Fibroblast of lung (primary cell): ENCODE measurements at regions not wholly inside any gene's neighbourhood (a gene's known extent, or its start where the extent isn't known, plus 50 kb on each side); places are given as distances from the start of the nearest gene placed in this dataset.

Experiments
- DNase-seq, 2 donors: peaks; one replicate each; pipeline versions ENCODE4 v3.0.0 to v3.0.0-alpha.2; 2010; ENCODE audit warnings: low read depth in 2 of 2
- H2AFZ ChIP-seq: 2 replicates; pipeline ENCODE4 v1.5.1; 2012; ENCODE audit warnings: low read length, control low read depth, inconsistent platforms
- H3K27ac ChIP-seq: 2 replicates; pipeline ENCODE4 v1.5.1; 2011; ENCODE audit warnings: low read length, control low read depth; ENCODE audit not compliant: insufficient read depth
- H3K27me3 ChIP-seq: 2 replicates; pipeline ENCODE4 v1.5.1; 2011; ENCODE audit warnings: mild to moderate bottlenecking, low read length; ENCODE audit not compliant: control insufficient read depth, insufficient read depth
- H3K36me3 ChIP-seq: 2 replicates; pipeline ENCODE4 v1.5.1; 2011; ENCODE audit warnings: low read length; ENCODE audit not compliant: control insufficient read depth, insufficient read depth
- H3K4me1 ChIP-seq: 2 replicates; pipeline ENCODE4 v1.5.1; 2011; ENCODE audit warnings: low read length; ENCODE audit not compliant: control insufficient read depth, insufficient read depth; ENCODE audit errors: extremely low read depth
- H3K4me2 ChIP-seq: 2 replicates; pipeline ENCODE4 v1.5.1; 2011; ENCODE audit warnings: low read length, control low read depth; ENCODE audit not compliant: insufficient read depth; ENCODE audit errors: extremely low read depth
- H3K4me3 ChIP-seq, 4 experiments: fragments of 200-600 bp in 1 of 4; sonication (generic) in 1 of 4; replicated peaks in 1 of 4; 2 replicates each; pipeline ENCODE4 v1.5.1; 2011 to 2016; ENCODE audit warnings: low read length in 4 of 4, low read depth in 3 of 4, mild to moderate bottlenecking in 3 of 4, control low read depth in 2 of 4, inconsistent platforms in 1 of 4, mixed read lengths in 1 of 4; ENCODE audit not compliant: insufficient read depth in 1 of 4; ENCODE audit errors: control extremely low read depth in 1 of 4
- H3K79me2 ChIP-seq: 2 replicates; pipeline ENCODE4 v1.5.1; 2012; ENCODE audit warnings: mild to moderate bottlenecking, low read length, inconsistent platforms; ENCODE audit not compliant: control insufficient read depth, insufficient read depth
- H3K9ac ChIP-seq: 2 replicates; pipeline ENCODE4 v1.5.1; 2011; ENCODE audit warnings: mild to moderate bottlenecking, low read length, control low read depth; ENCODE audit not compliant: insufficient read depth
- H3K9me3 ChIP-seq: 2 replicates; pipeline ENCODE4 v1.5.1; 2012; ENCODE audit warnings: low read depth, low read length; ENCODE audit not compliant: control insufficient read depth, insufficient read depth
- H4K20me1 ChIP-seq: 2 replicates; pipeline ENCODE4 v1.5.1; 2011; ENCODE audit warnings: low read length; ENCODE audit not compliant: control insufficient read depth, insufficient read depth; ENCODE audit errors: extremely low read depth
- CTCF ChIP-seq, 2 donors: IDR thresholded peaks in 1 of 2; conservative IDR thresholded peaks in 1 of 2; 1 replicate in 1 of 2; 2 replicates in 1 of 2; pipeline ENCODE4 v1.5.1; 2011 to 2012; ENCODE audit warnings: low read length in 2 of 2, control low read depth in 1 of 2, inconsistent platforms in 1 of 2, low read depth in 1 of 2, mild to moderate bottlenecking in 1 of 2
- EZH2 ChIP-seq: IDR thresholded peaks from 2 replicates; pipeline ENCODE4 v1.5.1; 2012; ENCODE audit warnings: low read length, control low read depth, mild to moderate bottlenecking; ENCODE audit errors: missing control alignments

- no peaks in the 10 kb centered on the region for H3K4me1 ChIP-seq
- H3K9ac ChIP-seq: no peak overlapping the region
- no peak for TF ChIP-seq EZH2
- no peak for TF ChIP-seq CTCF (conservative IDR thresholded peaks at IDR 0.05 in 1 of 2, IDR thresholded peaks at IDR 0.05 in 1 of 2; ENCODE audit: low read depth in 1 of 2, low read length in 2 of 2)
- H2AFZ ChIP-seq: no peak overlapping the region
- no peaks in the 10 kb centered on the region for H3K27me3 ChIP-seq
- H4K20me1 ChIP-seq: no peaks in the 10 kb centered on the region
- H3K27ac ChIP-seq: no peak overlapping the region
- H3K79me2 ChIP-seq: no peaks in the 10 kb centered on the region
- H3K9me3 ChIP-seq: no peaks in the 10 kb centered on the region
- peak in 1 of 2 donors; percentile 27 for DNase-seq
- H3K4me3 ChIP-seq: no peak overlapping the region
- H3K4me2 ChIP-seq: no peak overlapping the region
- H3K36me3 ChIP-seq: no peaks in the 10 kb centered on the region
Observed at GRCh38 chr9:111102793-111103464, 64.7 kb upstream of the LPAR1 start.

GRCh38 chr9:111099199-111100008 is 61.1 kb upstream of the LPAR1 start:
- Histone ChIP-seq H3K4me1 (peaks cover 4% of the 10 kb centered on the region), H3K27me3 (no peaks in the 10 kb centered on the region), H4K20me1 (no peaks in the 10 kb centered on the region), H3K79me2 (no peaks in the 10 kb centered on the region), H3K4me2 (no peak overlapping the region), H3K27ac (no peak overlapping the region), H3K36me3 (no peaks in the 10 kb centered on the region), H3K9ac (no peak overlapping the region), H3K4me3 (no peak overlapping the region), H3K9me3 (no peaks in the 10 kb centered on the region), H2AFZ (no peak overlapping the region)
- TF ChIP-seq EZH2: no peak
- TF ChIP-seq CTCF (conservative IDR thresholded peaks at IDR 0.05 in 1 of 2, IDR thresholded peaks at IDR 0.05 in 1 of 2; ENCODE audit: low read depth in 1 of 2, low read length in 2 of 2): no peak
- no peak for DNase-seq

- no peak for DNase-seq
- no peak for TF ChIP-seq EZH2
- no peak for TF ChIP-seq CTCF (conservative IDR thresholded peaks at IDR 0.05 in 1 of 2, IDR thresholded peaks at IDR 0.05 in 1 of 2; ENCODE audit: low read depth in 1 of 2, low read length in 2 of 2)
- H4K20me1 ChIP-seq: no peaks in the 10 kb centered on the region
- no peaks in the 10 kb centered on the region for H3K36me3 ChIP-seq
- no peak overlapping the region for H3K9ac ChIP-seq
- H3K9me3 ChIP-seq: no peaks in the 10 kb centered on the region
- H3K4me1 ChIP-seq: peaks cover 4% of the 10 kb centered on the region
- no peak overlapping the region for H2AFZ ChIP-seq
- H3K4me3 ChIP-seq: no peak overlapping the region
- H3K4me2 ChIP-seq: no peak overlapping the region
- H3K79me2 ChIP-seq: no peaks in the 10 kb centered on the region
- no peak overlapping the region for H3K27ac ChIP-seq
- no peaks in the 10 kb centered on the region for H3K27me3 ChIP-seq
Observed at GRCh38 chr9:111098093-111098492, 59.8 kb upstream of the LPAR1 start.
